Vagina (tissue), 2 donors: ENCODE measurements at regions not wholly inside any gene's neighbourhood (a gene's known extent, or its start where the extent isn't known, plus 50 kb on each side); places are given as distances from the start of the nearest gene placed in this dataset.

Experiments used
- CTCF ChIP-seq, 3 experiments: fragments of 450-650 bp in 2 of 3; fragments of 200-600 bp in 1 of 3; sonication (generic) in 1 of 3; IDR thresholded peaks; one replicate each; pipeline ENCODE4 v1.5.1; 2017 to 2019; ENCODE audit warnings: antibody characterized with exemption in 3 of 3, mild to moderate bottlenecking in 2 of 3, moderate library complexity in 2 of 3
- POLR2A ChIP-seq, 2 donors: fragments of 450-650 bp; IDR thresholded peaks; one replicate each; pipeline ENCODE4 v1.6.1; 2017; ENCODE audit warnings: antibody characterized with exemption in 2 of 2, mild to moderate bottlenecking in 2 of 2, moderate library complexity in 2 of 2

DNA sequence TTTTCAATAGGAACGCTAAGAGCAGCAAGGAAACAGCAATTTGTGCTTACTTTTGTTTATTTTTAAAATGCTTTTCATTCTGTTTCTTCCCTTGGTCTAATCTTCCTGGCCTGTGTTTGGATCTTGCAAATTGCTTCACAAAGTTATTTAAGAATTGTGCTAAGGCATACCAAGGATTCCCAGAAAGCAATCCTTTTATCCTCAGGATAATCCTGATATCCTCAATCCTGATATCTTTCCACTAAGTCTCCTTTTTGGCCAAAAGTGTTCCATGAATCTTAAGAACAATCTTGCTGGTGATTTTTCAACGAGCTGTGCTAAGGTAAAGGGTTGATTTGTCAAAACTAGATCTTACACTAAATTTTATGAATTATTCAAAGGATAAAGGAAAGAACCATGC lies 1577.9 kb downstream of the PLA2G4A start:
- TF ChIP-seq CTCF (IDR thresholded peaks at IDR 0.05) (no peak), POLR2A (IDR thresholded peaks at IDR 0.05) (no peak)
